GM19452 (cell line): ENCODE measurements at regions not wholly inside any gene's neighbourhood (a gene's known extent, or its start where the extent isn't known, plus 50 kb on each side); places are given as distances from the start of the nearest gene placed in this dataset.
"Not testable (repeated sequence)": the region's sequence is repeated elsewhere in the genome, so short reads cannot be mapped to it uniquely, and the experiment has no call there.

Source experiments
- ATAC-seq: cut with Tn5 transposase; IDR thresholded peaks from one replicate; pipeline ENCODE4 v1.9.1; 2021; ENCODE audit not compliant: unreplicated experiment

- ATAC-seq, result no peak
These were observed 54.9 kb upstream of the NBPF3 start for GRCh38 chr1:21385022-21385421.

GRCh38 chr1:21384620-21385019 is 55.3 kb upstream of the NBPF3 start:
- no peak for ATAC-seq

GRCh38 chr1:21383785-21384401 is 56.0 kb upstream of the NBPF3 start:
- no peak for ATAC-seq

- no peak for ATAC-seq
These were observed 58.6 kb upstream of the NBPF3 start for GRCh38 chr1:21381354-21381753.

- not testable (repeated sequence) for ATAC-seq
These were observed 59.8 kb upstream of the NBPF3 start for GRCh38 chr1:21380147-21380546.

- no peak for ATAC-seq
These were observed 60.4 kb upstream of the NBPF3 start for GRCh38 chr1:21379571-21379970.

GRCh38 chr1:21378705-21379494 is 61.0 kb upstream of the NBPF3 start:
- ATAC-seq, result no peak

- ATAC-seq, result no peak
These were observed 67.6 kb upstream of the NBPF3 start for GRCh38 chr1:21372383-21372782.

- no peak for ATAC-seq
These were observed 70.0 kb upstream of the NBPF3 start for GRCh38 chr1:21369905-21370304.

GRCh38 chr1:21368515-21369289 is 71.2 kb upstream of the NBPF3 start:
- ATAC-seq, result no peak

GRCh38 chr1:21367973-21368514 is 71.9 kb upstream of the NBPF3 start:
- not testable (repeated sequence) for ATAC-seq

- ATAC-seq, result no peak
These were observed 73.6 kb upstream of the NBPF3 start for GRCh38 chr1:21366288-21366687.

GRCh38 chr1:21365036-21365435 is 74.8 kb upstream of the ECE1 start:
- ATAC-seq, result no peak

- ATAC-seq, result no peak
These were observed 71.8 kb upstream of the ECE1 start for GRCh38 chr1:21362096-21362495.

- no peak for ATAC-seq
These were observed 71.2 kb upstream of the ECE1 start for GRCh38 chr1:21361506-21361905.

- no peak for ATAC-seq
These were observed 66.9 kb upstream of the ECE1 start for GRCh38 chr1:21357161-21357560.

GRCh38 chr1:21355956-21356355 is 65.7 kb upstream of the ECE1 start:
- ATAC-seq, result no peak

- ATAC-seq, result no peak
These were observed 62.3 kb upstream of the ECE1 start for GRCh38 chr1:21352586-21352985.

GRCh38 chr1:21351901-21352300 is 61.6 kb upstream of the ECE1 start:
- ATAC-seq, result no peak

- no peak for ATAC-seq
These were observed 60.1 kb upstream of the ECE1 start for GRCh38 chr1:21350202-21350885.

GRCh38 chr1:21349693-21350092 is 59.4 kb upstream of the ECE1 start:
- ATAC-seq, result no peak
